K562 (cell line): ENCODE measurements at regions not wholly inside any gene's neighbourhood (a gene's known extent, or its start where the extent isn't known, plus 50 kb on each side); places are given as distances from the start of the nearest gene placed in this dataset.

Source experiments
- ESRRB ChIP-seq: fragments of 250-450 bp; sonication (Bioruptor Pico); IDR thresholded peaks from 2 replicates; pipeline ENCODE4 v1.5.0; 2020; ENCODE audit warnings: mild to moderate bottlenecking, moderate library complexity, borderline replicate concordance
- FOXJ3 ChIP-seq: sonication (generic); formaldehyde crosslinking; IDR thresholded peaks from 2 replicates; pipeline ENCODE4 v1.4.0; 2020; ENCODE audit warnings: mild to moderate bottlenecking, missing genetic modification reagents
- FOXK2 ChIP-seq, 2 experiments: fragments of 450-650 bp; IDR thresholded peaks in 1 of 2; conservative IDR thresholded peaks in 1 of 2; 2 replicates each; pipeline ENCODE4 v1.6.1; 2016; ENCODE audit warnings: low read depth in 2 of 2, mild to moderate bottlenecking in 1 of 2
- KLF13 ChIP-seq: fragments of 450-650 bp; IDR thresholded peaks from 2 replicates; pipeline ENCODE4 v1.6.1; 2016; ENCODE audit warnings: missing genetic modification characterization, low read depth, mild to moderate bottlenecking, missing compliant biosample characterization, moderate library complexity, borderline replicate concordance
- MAFG ChIP-seq: fragments of 450-650 bp; conservative IDR thresholded peaks from 2 replicates; pipeline ENCODE4 v1.6.1; 2016; ENCODE audit warnings: missing genetic modification characterization, missing compliant biosample characterization
- MAFK ChIP-seq: IDR thresholded peaks from 2 replicates; pipeline ENCODE4 v1.6.1; 2011; ENCODE audit warnings: low read length, improper control_type of control experiment
- MIER1 ChIP-seq: fragments of 450-650 bp; IDR thresholded peaks from 2 replicates; pipeline ENCODE4 v1.6.1; 2016; ENCODE audit warnings: antibody characterized with exemption, mild to moderate bottlenecking, low read depth
- SRSF9 ChIP-seq: fragments of 200-400 bp; formaldehyde crosslinking; IDR thresholded peaks from 2 replicates; pipeline ENCODE4 v1.6.1; 2017; ENCODE audit warnings: low read depth, low read length, borderline replicate concordance
- XRCC3 ChIP-seq: fragments of 450-650 bp; IDR thresholded peaks from 2 replicates; pipeline ENCODE4 v1.6.1; 2017; ENCODE audit warnings: mild to moderate bottlenecking, moderate library complexity
- ZKSCAN8 ChIP-seq: fragments of 200-800 bp; sonication (Bioruptor generic); IDR thresholded peaks from 2 replicates; pipeline ENCODE4 v1.6.1; 2016; ENCODE audit warnings: missing genetic modification characterization, missing compliant biosample characterization
- TF ChIP-seq, protein P1 (sequence below): fragments of 250-450 bp; sonication (Bioruptor Pico); IDR thresholded peaks from 2 replicates; pipeline ENCODE4 v1.4.0; 2020; ENCODE audit warnings: mild to moderate bottlenecking
- TF ChIP-seq, protein P2 (sequence below): fragments of 200-600 bp; sonication (generic); IDR thresholded peaks from one replicate; pipeline ENCODE4 v1.6.1; 2012; ENCODE audit warnings: mild to moderate bottlenecking, low read depth, low read length, inconsistent platforms
- TF ChIP-seq, protein P3 (sequence below): sonication (generic); formaldehyde crosslinking; IDR thresholded peaks from 2 replicates; pipeline ENCODE4 v1.8.1; 2023; ENCODE audit warnings: mild to moderate bottlenecking, missing genetic modification reagents

DNA sequence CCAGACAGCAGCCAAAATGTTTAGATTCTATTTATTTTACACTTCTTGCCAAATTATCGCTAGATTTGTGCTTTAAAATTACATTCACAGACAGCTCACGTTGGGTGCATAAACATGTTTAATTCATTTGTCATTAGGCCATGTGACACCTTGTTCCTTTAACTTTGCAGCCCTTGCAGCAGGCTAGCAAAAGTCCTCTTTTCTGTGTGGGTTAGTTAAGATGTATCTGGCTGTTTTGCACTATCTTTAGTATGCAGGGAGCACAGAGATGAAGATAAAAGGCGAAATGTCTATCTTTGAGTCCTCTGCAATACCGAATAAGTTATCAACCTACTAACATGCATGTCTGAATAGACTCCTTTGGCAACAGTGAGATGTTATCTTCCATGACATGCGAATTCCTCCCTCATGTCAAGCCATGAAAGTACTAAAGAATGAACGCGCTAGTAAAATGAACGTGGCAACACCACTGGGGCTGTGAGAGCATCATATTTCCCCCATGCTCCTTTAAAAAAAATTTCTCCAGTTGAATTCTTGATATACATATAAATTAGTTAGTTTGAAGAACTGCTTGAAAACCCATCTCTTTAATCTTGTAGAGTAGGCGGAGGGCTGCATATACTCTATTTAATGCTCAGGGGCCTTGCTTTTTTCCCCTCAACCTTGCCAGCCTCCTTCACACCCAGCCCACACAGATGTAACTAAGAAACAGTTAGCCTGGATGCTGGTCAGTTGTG, 620.4 kb upstream of the NR2F2 start (continued):
- TF ChIP-seq XRCC3 (no peak), ESRRB (CRISPR knock-in tag) (no peak), MAFK (no peak), SRSF9 (no peak), FOXK2 (conservative IDR thresholded peaks at IDR 0.05 in 1 of 2, IDR thresholded peaks at IDR 0.05 in 1 of 2; ENCODE audit: low read depth in 2 of 2) (peak; percentile 70 to 80; a peak in 3 of 4 replicates), ZKSCAN8 (peak; percentile 74; the same call in 1 of the 2 replicates), MIER1 (no peak), MAFG (tag) (peak; percentile 73), FOXJ3 (CRISPR knock-in tag) (no peak), KLF13 (tag) (no peak)
- TF ChIP-seq, protein P1, sequence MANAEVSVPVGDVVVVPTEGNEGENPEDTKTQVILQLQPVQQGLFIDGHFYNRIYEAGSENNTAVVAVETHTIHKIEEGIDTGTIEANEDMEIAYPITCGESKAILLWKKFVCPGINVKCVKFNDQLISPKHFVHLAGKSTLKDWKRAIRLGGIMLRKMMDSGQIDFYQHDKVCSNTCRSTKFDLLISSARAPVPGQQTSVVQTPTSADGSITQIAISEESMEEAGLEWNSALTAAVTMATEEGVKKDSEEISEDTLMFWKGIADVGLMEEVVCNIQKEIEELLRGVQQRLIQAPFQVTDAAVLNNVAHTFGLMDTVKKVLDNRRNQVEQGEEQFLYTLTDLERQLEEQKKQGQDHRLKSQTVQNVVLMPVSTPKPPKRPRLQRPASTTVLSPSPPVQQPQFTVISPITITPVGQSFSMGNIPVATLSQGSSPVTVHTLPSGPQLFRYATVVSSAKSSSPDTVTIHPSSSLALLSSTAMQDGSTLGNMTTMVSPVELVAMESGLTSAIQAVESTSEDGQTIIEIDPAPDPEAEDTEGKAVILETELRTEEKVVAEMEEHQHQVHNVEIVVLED: no peak
- TF ChIP-seq, protein P2, sequence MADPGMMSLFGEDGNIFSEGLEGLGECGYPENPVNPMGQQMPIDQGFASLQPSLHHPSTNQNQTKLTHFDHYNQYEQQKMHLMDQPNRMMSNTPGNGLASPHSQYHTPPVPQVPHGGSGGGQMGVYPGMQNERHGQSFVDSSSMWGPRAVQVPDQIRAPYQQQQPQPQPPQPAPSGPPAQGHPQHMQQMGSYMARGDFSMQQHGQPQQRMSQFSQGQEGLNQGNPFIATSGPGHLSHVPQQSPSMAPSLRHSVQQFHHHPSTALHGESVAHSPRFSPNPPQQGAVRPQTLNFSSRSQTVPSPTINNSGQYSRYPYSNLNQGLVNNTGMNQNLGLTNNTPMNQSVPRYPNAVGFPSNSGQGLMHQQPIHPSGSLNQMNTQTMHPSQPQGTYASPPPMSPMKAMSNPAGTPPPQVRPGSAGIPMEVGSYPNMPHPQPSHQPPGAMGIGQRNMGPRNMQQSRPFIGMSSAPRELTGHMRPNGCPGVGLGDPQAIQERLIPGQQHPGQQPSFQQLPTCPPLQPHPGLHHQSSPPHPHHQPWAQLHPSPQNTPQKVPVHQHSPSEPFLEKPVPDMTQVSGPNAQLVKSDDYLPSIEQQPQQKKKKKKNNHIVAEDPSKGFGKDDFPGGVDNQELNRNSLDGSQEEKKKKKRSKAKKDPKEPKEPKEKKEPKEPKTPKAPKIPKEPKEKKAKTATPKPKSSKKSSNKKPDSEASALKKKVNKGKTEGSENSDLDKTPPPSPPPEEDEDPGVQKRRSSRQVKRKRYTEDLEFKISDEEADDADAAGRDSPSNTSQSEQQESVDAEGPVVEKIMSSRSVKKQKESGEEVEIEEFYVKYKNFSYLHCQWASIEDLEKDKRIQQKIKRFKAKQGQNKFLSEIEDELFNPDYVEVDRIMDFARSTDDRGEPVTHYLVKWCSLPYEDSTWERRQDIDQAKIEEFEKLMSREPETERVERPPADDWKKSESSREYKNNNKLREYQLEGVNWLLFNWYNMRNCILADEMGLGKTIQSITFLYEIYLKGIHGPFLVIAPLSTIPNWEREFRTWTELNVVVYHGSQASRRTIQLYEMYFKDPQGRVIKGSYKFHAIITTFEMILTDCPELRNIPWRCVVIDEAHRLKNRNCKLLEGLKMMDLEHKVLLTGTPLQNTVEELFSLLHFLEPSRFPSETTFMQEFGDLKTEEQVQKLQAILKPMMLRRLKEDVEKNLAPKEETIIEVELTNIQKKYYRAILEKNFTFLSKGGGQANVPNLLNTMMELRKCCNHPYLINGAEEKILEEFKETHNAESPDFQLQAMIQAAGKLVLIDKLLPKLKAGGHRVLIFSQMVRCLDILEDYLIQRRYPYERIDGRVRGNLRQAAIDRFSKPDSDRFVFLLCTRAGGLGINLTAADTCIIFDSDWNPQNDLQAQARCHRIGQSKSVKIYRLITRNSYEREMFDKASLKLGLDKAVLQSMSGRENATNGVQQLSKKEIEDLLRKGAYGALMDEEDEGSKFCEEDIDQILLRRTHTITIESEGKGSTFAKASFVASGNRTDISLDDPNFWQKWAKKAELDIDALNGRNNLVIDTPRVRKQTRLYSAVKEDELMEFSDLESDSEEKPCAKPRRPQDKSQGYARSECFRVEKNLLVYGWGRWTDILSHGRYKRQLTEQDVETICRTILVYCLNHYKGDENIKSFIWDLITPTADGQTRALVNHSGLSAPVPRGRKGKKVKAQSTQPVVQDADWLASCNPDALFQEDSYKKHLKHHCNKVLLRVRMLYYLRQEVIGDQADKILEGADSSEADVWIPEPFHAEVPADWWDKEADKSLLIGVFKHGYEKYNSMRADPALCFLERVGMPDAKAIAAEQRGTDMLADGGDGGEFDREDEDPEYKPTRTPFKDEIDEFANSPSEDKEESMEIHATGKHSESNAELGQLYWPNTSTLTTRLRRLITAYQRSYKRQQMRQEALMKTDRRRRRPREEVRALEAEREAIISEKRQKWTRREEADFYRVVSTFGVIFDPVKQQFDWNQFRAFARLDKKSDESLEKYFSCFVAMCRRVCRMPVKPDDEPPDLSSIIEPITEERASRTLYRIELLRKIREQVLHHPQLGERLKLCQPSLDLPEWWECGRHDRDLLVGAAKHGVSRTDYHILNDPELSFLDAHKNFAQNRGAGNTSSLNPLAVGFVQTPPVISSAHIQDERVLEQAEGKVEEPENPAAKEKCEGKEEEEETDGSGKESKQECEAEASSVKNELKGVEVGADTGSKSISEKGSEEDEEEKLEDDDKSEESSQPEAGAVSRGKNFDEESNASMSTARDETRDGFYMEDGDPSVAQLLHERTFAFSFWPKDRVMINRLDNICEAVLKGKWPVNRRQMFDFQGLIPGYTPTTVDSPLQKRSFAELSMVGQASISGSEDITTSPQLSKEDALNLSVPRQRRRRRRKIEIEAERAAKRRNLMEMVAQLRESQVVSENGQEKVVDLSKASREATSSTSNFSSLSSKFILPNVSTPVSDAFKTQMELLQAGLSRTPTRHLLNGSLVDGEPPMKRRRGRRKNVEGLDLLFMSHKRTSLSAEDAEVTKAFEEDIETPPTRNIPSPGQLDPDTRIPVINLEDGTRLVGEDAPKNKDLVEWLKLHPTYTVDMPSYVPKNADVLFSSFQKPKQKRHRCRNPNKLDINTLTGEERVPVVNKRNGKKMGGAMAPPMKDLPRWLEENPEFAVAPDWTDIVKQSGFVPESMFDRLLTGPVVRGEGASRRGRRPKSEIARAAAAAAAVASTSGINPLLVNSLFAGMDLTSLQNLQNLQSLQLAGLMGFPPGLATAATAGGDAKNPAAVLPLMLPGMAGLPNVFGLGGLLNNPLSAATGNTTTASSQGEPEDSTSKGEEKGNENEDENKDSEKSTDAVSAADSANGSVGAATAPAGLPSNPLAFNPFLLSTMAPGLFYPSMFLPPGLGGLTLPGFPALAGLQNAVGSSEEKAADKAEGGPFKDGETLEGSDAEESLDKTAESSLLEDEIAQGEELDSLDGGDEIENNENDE: no peak
- TF ChIP-seq, protein P3, sequence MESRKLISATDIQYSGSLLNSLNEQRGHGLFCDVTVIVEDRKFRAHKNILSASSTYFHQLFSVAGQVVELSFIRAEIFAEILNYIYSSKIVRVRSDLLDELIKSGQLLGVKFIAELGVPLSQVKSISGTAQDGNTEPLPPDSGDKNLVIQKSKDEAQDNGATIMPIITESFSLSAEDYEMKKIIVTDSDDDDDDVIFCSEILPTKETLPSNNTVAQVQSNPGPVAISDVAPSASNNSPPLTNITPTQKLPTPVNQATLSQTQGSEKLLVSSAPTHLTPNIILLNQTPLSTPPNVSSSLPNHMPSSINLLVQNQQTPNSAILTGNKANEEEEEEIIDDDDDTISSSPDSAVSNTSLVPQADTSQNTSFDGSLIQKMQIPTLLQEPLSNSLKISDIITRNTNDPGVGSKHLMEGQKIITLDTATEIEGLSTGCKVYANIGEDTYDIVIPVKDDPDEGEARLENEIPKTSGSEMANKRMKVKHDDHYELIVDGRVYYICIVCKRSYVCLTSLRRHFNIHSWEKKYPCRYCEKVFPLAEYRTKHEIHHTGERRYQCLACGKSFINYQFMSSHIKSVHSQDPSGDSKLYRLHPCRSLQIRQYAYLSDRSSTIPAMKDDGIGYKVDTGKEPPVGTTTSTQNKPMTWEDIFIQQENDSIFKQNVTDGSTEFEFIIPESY: no peak
